Dendritic cell treated with granulocyte-macrophage colony-stimulating factor and Interleukin-4, amounts not matched to agents 40 ng/mL and 50 ng/mL, for 4 days (primary cell): ENCODE measurements at regions not wholly inside any gene's neighbourhood (a gene's known extent, or its start where the extent isn't known, plus 50 kb on each side); places are given as distances from the start of the nearest gene placed in this dataset.

Experiments used
- H3K27ac Mint-ChIP-seq: one replicate; pipeline ENCODE4 v1.8.0; 2022; ENCODE audit warnings: mild to moderate bottlenecking, mixed read lengths
- H3K27me3 Mint-ChIP-seq: one replicate; pipeline ENCODE4 v1.8.0; 2022; ENCODE audit warnings: mild to moderate bottlenecking, mixed read lengths
- H3K36me3 Mint-ChIP-seq: one replicate; pipeline ENCODE4 v1.8.0; 2022; ENCODE audit warnings: low read depth, mixed read lengths
- H3K4me1 Mint-ChIP-seq: one replicate; pipeline ENCODE4 v1.8.0; 2022; ENCODE audit warnings: low read depth, mixed read lengths
- H3K4me3 Mint-ChIP-seq: one replicate; pipeline ENCODE4 v1.8.0; 2022; ENCODE audit warnings: mild to moderate bottlenecking, moderate library complexity, mixed read lengths
- H3K9me3 Mint-ChIP-seq: one replicate; pipeline ENCODE4 v1.8.0; 2022; ENCODE audit warnings: mixed read lengths
- intact Hi-C: fragments of 100-400 bp; cut with micrococcal nuclease; formaldehyde crosslinking; loops from one replicate; pipeline ENCODE4 v1.15.0; 2022

- Mint-ChIP-seq H3K27ac (no peak overlapping the region), H3K4me1 (no peaks in the 10 kb centered on the region), H3K27me3 (no peaks in the 10 kb centered on the region), H3K36me3 (no peaks in the 10 kb centered on the region), H3K9me3 (no peaks in the 10 kb centered on the region), H3K4me3 (no peak overlapping the region)
- intact Hi-C loops = no loop called here
Observed at GRCh38 chr5:8752595-8752994, 793.3 kb downstream of the SEMA5A start.

- intact Hi-C loops = no loop called here
- Mint-ChIP-seq H3K9me3 (no peaks in the 10 kb centered on the region), H3K4me1 (no peaks in the 10 kb centered on the region), H3K27ac (no peak overlapping the region), H3K27me3 (no peaks in the 10 kb centered on the region), H3K36me3 (no peaks in the 10 kb centered on the region), H3K4me3 (no peak overlapping the region)
Observed at GRCh38 chr5:8756498-8757084, 789.3 kb downstream of the SEMA5A start.

- Mint-ChIP-seq H3K9me3 (no peaks in the 10 kb centered on the region), H3K27ac (no peak overlapping the region), H3K4me3 (no peak overlapping the region), H3K4me1 (no peaks in the 10 kb centered on the region), H3K36me3 (no peaks in the 10 kb centered on the region), H3K27me3 (no peaks in the 10 kb centered on the region)
- intact Hi-C loops = no loop called here
Observed at GRCh38 chr5:8765886-8766285, 780.0 kb downstream of the SEMA5A start.

GRCh38 chr5:8766448-8766847 is 779.4 kb downstream of the SEMA5A start:
- Mint-ChIP-seq H3K4me1 (no peaks in the 10 kb centered on the region), H3K27me3 (no peaks in the 10 kb centered on the region), H3K9me3 (no peaks in the 10 kb centered on the region), H3K4me3 (no peak overlapping the region), H3K36me3 (no peaks in the 10 kb centered on the region), H3K27ac (no peak overlapping the region)
- intact Hi-C loops = no loop called here

- Mint-ChIP-seq H3K9me3 (no peaks in the 10 kb centered on the region), H3K4me1 (no peaks in the 10 kb centered on the region), H3K27ac (no peak overlapping the region), H3K27me3 (no peaks in the 10 kb centered on the region), H3K4me3 (no peak overlapping the region), H3K36me3 (no peaks in the 10 kb centered on the region)
- intact Hi-C loops = no loop called here
Observed at GRCh38 chr5:8767111-8767510, 778.8 kb downstream of the SEMA5A start.

GRCh38 chr5:8767746-8768145 is 778.1 kb downstream of the SEMA5A start:
- Mint-ChIP-seq H3K27ac (no peak overlapping the region), H3K27me3 (no peaks in the 10 kb centered on the region), H3K4me3 (no peak overlapping the region), H3K4me1 (no peaks in the 10 kb centered on the region), H3K36me3 (no peaks in the 10 kb centered on the region), H3K9me3 (no peaks in the 10 kb centered on the region)
- intact Hi-C loops = no loop called here

- H3K4me3 Mint-ChIP-seq = no peak overlapping the region
- intact Hi-C loops = no loop called here
- H3K4me1 Mint-ChIP-seq = no peaks in the 10 kb centered on the region
Observed at GRCh38 chr5:8769631-8770030, 776.2 kb downstream of the SEMA5A start.

GRCh38 chr5:8770431-8770830 is 775.4 kb downstream of the SEMA5A start:
- H3K9me3 Mint-ChIP-seq = no peaks in the 10 kb centered on the region

More at GRCh38 chr5:8769631-8770030, 776.2 kb downstream of the SEMA5A start:
- Mint-ChIP-seq H3K27me3 (no peaks in the 10 kb centered on the region), H3K9me3 (no peaks in the 10 kb centered on the region), H3K36me3 (no peaks in the 10 kb centered on the region), H3K27ac (no peak overlapping the region)

GRCh38 chr5:8773046-8773615 is 772.7 kb downstream of the SEMA5A start:
- H3K4me3 Mint-ChIP-seq = no peak overlapping the region
- intact Hi-C loops = no loop called here
- H3K9me3 Mint-ChIP-seq = no peaks in the 10 kb centered on the region
- H3K27ac Mint-ChIP-seq = no peak overlapping the region
- no peaks in the 10 kb centered on the region for H3K36me3 Mint-ChIP-seq
- no peaks in the 10 kb centered on the region for H3K4me1 Mint-ChIP-seq
- no peaks in the 10 kb centered on the region for H3K27me3 Mint-ChIP-seq

More at GRCh38 chr5:8770431-8770830, 775.4 kb downstream of the SEMA5A start:
- H3K4me1 Mint-ChIP-seq = no peaks in the 10 kb centered on the region
- no peaks in the 10 kb centered on the region for H3K27me3 Mint-ChIP-seq
- no peak overlapping the region for H3K27ac Mint-ChIP-seq
- H3K36me3 Mint-ChIP-seq = no peaks in the 10 kb centered on the region
- H3K4me3 Mint-ChIP-seq = no peak overlapping the region
- intact Hi-C loops = no loop called here

GRCh38 chr5:8784692-8785091 is 761.2 kb downstream of the SEMA5A start:
- no peak overlapping the region for H3K27ac Mint-ChIP-seq
- no peaks in the 10 kb centered on the region for H3K27me3 Mint-ChIP-seq
- H3K9me3 Mint-ChIP-seq = peaks cover 19% of the 10 kb centered on the region
- intact Hi-C loops = no loop called here
- H3K36me3 Mint-ChIP-seq = no peaks in the 10 kb centered on the region
- H3K4me3 Mint-ChIP-seq = no peak overlapping the region
- H3K4me1 Mint-ChIP-seq = no peaks in the 10 kb centered on the region

- Mint-ChIP-seq H3K27ac (no peak overlapping the region), H3K27me3 (no peaks in the 10 kb centered on the region), H3K4me3 (no peak overlapping the region), H3K9me3 (peaks cover 12% of the 10 kb centered on the region), H3K4me1 (no peaks in the 10 kb centered on the region), H3K36me3 (no peaks in the 10 kb centered on the region)
- intact Hi-C loops = no loop called here
Observed at GRCh38 chr5:8788246-8788645, 757.6 kb downstream of the SEMA5A start.

GRCh38 chr5:8805653-8806052 is 740.2 kb downstream of the SEMA5A start:
- H3K4me1 Mint-ChIP-seq = no peaks in the 10 kb centered on the region
- no peak overlapping the region for H3K4me3 Mint-ChIP-seq
- intact Hi-C loops = no loop called here
- H3K27ac Mint-ChIP-seq = no peak overlapping the region
- peaks cover 47% of the 10 kb centered on the region for H3K9me3 Mint-ChIP-seq
- no peaks in the 10 kb centered on the region for H3K27me3 Mint-ChIP-seq
- H3K36me3 Mint-ChIP-seq = no peaks in the 10 kb centered on the region

- Mint-ChIP-seq H3K9me3 (peaks cover 51% of the 10 kb centered on the region), H3K4me1 (no peaks in the 10 kb centered on the region), H3K27ac (no peak overlapping the region), H3K36me3 (no peaks in the 10 kb centered on the region), H3K4me3 (no peak overlapping the region), H3K27me3 (no peaks in the 10 kb centered on the region)
- intact Hi-C loops = no loop called here
Observed at GRCh38 chr5:8807636-8808035, 738.2 kb downstream of the SEMA5A start.

- no peak overlapping the region for H3K27ac Mint-ChIP-seq
- H3K9me3 Mint-ChIP-seq = peaks cover 62% of the 10 kb centered on the region
- H3K4me3 Mint-ChIP-seq = no peak overlapping the region
- no peaks in the 10 kb centered on the region for H3K4me1 Mint-ChIP-seq
- no peaks in the 10 kb centered on the region for H3K27me3 Mint-ChIP-seq
- no peaks in the 10 kb centered on the region for H3K36me3 Mint-ChIP-seq
- intact Hi-C loops = no loop called here
Observed at GRCh38 chr5:8811581-8811980, 734.3 kb downstream of the SEMA5A start.

- Mint-ChIP-seq H3K27me3 (no peaks in the 10 kb centered on the region), H3K36me3 (no peaks in the 10 kb centered on the region), H3K9me3 (peaks cover 61% of the 10 kb centered on the region), H3K4me1 (no peaks in the 10 kb centered on the region), H3K4me3 (no peak overlapping the region), H3K27ac (no peak overlapping the region)
- intact Hi-C loops = no loop called here
Observed at GRCh38 chr5:8813180-8813579, 732.7 kb downstream of the SEMA5A start.
